PFSK-1 (cell line): ENCODE measurements at regions not wholly inside any gene's neighbourhood (a gene's known extent, or its start where the extent isn't known, plus 50 kb on each side); places are given as distances from the start of the nearest gene placed in this dataset.

Source experiments
- FOXP2 ChIP-seq: optimal IDR thresholded peaks from 2 replicates; pipeline ENCODE3; 2011; ENCODE audit warnings: borderline replicate concordance, control low read depth, inconsistent platforms; ENCODE audit not compliant: insufficient read depth; ENCODE audit errors: extremely low read length, extremely low read depth
- POLR2AphosphoS5 ChIP-seq: IDR thresholded peaks from 2 replicates; pipeline ENCODE4 v1.6.1; 2012; ENCODE audit warnings: low read depth, mild to moderate bottlenecking, control low read depth, low read length, moderate library complexity
- SIN3A ChIP-seq: IDR thresholded peaks from 2 replicates; pipeline ENCODE4 v1.6.1; 2012; ENCODE audit warnings: mild to moderate bottlenecking, low read length, moderate library complexity, borderline replicate concordance; ENCODE audit not compliant: insufficient read depth
- TAF1 ChIP-seq: IDR thresholded peaks from 2 replicates; pipeline ENCODE4 v1.6.1; 2012; ENCODE audit warnings: low read length, control low read depth, borderline replicate concordance; ENCODE audit not compliant: insufficient read depth
- TF ChIP-seq, protein P1 (sequence below), 2 experiments: IDR thresholded peaks; 2 replicates each; pipeline versions ENCODE4 v1.6.1 to v1.8.0; 2011 to 2012; ENCODE audit warnings: low read depth in 2 of 2, low read length in 2 of 2, control low read depth in 1 of 2, inconsistent platforms in 1 of 2, mild to moderate bottlenecking in 1 of 2, moderate library complexity in 1 of 2; ENCODE audit not compliant: insufficient read depth in 1 of 2

DNA sequence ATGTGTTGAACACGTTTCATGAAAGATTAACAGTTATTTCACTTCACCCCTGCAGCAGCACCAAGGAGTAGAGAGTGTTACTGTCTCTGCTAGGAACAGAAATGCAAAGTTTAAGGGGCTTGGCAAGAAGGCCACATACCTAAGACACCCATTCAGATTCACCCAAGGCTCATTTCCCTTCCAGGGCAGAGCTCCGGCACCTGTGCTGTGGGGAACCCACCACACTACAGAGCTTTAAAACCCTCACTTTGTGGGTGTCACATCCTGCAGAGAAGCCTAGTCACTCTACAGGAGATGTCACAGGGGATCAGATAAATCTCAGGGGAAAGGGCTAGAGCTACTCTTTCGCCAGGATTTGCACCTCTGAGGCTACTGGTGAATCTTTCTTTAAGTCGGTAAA, 176.1 kb upstream of the KLF6 start:
- TF ChIP-seq FOXP2 (no peak), SIN3A (no peak), TAF1 (no peak), POLR2AphosphoS5 (no peak)
- TF ChIP-seq, protein P1, sequence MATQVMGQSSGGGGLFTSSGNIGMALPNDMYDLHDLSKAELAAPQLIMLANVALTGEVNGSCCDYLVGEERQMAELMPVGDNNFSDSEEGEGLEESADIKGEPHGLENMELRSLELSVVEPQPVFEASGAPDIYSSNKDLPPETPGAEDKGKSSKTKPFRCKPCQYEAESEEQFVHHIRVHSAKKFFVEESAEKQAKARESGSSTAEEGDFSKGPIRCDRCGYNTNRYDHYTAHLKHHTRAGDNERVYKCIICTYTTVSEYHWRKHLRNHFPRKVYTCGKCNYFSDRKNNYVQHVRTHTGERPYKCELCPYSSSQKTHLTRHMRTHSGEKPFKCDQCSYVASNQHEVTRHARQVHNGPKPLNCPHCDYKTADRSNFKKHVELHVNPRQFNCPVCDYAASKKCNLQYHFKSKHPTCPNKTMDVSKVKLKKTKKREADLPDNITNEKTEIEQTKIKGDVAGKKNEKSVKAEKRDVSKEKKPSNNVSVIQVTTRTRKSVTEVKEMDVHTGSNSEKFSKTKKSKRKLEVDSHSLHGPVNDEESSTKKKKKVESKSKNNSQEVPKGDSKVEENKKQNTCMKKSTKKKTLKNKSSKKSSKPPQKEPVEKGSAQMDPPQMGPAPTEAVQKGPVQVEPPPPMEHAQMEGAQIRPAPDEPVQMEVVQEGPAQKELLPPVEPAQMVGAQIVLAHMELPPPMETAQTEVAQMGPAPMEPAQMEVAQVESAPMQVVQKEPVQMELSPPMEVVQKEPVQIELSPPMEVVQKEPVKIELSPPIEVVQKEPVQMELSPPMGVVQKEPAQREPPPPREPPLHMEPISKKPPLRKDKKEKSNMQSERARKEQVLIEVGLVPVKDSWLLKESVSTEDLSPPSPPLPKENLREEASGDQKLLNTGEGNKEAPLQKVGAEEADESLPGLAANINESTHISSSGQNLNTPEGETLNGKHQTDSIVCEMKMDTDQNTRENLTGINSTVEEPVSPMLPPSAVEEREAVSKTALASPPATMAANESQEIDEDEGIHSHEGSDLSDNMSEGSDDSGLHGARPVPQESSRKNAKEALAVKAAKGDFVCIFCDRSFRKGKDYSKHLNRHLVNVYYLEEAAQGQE (IDR thresholded peaks at IDR 0.05; ENCODE audit: insufficient read depth in 1 of 2, low read depth in 2 of 2, low read length in 2 of 2), result no peak

GRCh38 chr10:3960496-3960895, 175.5 kb upstream of the KLF6 start:
- no peak for TF ChIP-seq TAF1
- no peak for TF ChIP-seq SIN3A
- TF ChIP-seq POLR2AphosphoS5, result no peak
- TF ChIP-seq, protein P1 (IDR thresholded peaks at IDR 0.05; ENCODE audit: insufficient read depth in 1 of 2, low read depth in 2 of 2, low read length in 2 of 2), result no peak

DNA sequence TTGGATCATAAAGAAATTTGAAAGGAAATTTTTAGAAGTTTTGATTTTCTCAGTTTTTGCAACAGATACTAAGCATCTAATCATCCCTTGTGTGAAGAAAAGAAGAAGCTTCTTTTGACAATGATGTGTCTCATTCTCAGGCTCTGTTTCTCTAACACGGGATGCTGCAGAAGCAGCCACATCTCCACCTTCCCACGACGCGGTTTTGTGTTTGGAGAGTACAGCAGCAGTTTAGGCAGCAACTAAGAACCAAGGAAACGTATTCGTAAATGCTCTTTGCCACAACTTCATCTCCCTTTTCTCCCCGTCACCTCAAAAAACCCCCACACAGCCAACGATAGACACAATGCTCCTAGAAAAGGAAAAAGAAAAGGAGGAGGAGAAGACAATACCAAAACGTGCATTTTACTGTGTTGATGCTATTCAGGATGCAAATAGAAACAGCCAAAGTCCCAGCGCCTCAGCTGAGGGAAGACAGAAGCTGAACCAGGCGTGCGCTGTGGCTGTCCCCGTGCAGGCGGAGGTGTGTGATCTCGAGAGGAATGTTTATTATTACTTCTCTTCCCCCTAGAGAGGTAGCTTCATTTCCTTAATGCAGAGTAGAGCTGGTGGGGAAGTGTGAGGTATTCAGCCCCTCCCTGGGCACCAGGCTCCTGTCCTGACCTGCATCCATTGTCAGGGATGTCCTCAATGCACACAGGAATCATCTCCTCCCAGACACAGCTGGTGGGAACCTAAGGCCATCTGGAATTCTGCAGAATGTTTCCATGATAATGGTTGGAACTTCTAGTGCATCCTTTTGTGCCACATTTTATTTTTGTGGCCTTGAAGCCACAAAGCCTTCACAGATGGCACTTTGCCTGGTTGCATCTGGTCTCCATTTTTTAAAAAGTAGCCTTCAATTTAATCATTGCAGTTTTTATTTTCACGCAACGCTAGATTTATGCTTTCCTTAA, 174.6 kb upstream of the KLF6 start:
- TF ChIP-seq FOXP2 (no peak), TAF1 (no peak), SIN3A (no peak), POLR2AphosphoS5 (no peak)
- TF ChIP-seq, protein P1 (IDR thresholded peaks at IDR 0.05; ENCODE audit: insufficient read depth in 1 of 2, low read depth in 2 of 2, low read length in 2 of 2), result no peak

DNA sequence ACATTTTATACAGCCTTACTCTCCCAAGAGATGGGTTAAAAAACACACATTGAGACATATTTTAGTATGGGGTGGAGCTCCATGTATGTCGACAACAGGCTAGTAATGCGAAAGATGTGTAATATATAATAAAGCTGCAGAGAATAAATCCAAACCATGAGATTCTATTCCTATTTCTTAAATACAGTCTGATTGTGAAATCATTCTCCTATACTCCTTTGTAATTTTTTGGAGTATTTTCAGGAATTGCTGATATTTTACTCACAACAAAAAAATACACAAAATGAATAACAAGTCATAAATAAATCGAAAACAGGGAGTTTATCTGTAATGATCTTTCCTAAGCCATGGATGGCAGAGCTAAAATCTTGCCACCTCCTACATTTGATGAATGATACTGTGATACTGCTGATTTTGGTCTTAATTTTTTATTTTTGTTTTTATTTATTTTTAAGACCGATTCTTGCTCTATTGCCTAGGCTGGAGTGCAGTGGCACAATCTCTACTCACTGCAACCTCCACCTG, 173.5 kb upstream of the KLF6 start:
- TF ChIP-seq TAF1, result no peak
- TF ChIP-seq SIN3A, result no peak
- TF ChIP-seq, protein P1 (IDR thresholded peaks at IDR 0.05; ENCODE audit: insufficient read depth in 1 of 2, low read depth in 2 of 2, low read length in 2 of 2), result no peak
- no peak for TF ChIP-seq FOXP2
- TF ChIP-seq POLR2AphosphoS5, result no peak
